GM19397 (cell line): ENCODE measurements at regions not wholly inside any gene's neighbourhood (a gene's known extent, or its start where the extent isn't known, plus 50 kb on each side); places are given as distances from the start of the nearest gene placed in this dataset.

Source experiments
- ATAC-seq: cut with Tn5 transposase; IDR thresholded peaks from one replicate; pipeline ENCODE4 v1.9.1; 2021; ENCODE audit warnings: mild to moderate bottlenecking, moderate library complexity; ENCODE audit not compliant: unreplicated experiment

GRCh38 chr16:62586128-62586862 lies 550.1 kb upstream of the CDH8 start:
- ATAC-seq: no peak

GRCh38 chr16:62585041-62585545 lies 548.9 kb upstream of the CDH8 start:
- ATAC-seq: no peak

GRCh38 chr16:62583414-62583813 lies 547.2 kb upstream of the CDH8 start:
- ATAC-seq: no peak

GRCh38 chr16:62573466-62573865 lies 537.2 kb upstream of the CDH8 start:
- ATAC-seq: no peak

DNA sequence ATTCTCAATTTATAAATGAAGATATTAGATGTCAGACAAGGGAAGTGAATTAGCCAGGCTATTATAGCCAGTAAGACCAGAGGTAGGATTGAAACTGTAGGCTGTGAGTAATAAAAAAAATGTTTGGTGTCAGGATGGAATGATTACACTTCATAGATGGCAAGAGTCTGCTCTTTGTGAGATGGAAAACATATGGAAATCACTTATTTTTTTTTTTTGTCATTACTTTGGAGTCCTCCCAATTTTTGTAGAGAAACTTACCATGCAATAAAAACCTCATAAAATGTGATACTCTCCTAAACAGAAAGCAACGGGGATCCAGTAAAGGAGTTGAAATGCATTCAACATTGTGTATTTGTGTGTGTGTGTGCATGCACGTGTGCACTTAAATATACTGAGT lies 532.7 kb upstream of the CDH8 start:
- ATAC-seq: no peak

DNA sequence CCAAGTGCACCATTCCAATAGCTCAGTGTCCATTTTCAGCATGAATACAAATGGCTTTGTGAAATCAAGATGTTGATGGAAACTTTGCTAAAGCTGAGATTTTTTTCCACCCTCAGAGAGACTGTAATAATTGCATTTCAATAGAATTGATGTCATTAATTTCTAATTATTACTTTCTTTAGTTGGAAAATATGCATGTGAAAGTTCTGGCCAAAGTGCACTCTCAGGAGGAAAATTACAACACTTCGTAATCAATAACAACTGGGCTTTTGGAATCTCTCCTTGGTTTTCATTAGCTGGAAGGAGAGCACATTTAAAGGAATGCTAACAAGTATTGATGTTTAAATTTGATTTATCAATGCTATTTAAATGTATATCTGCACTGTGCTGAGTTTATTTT lies 529.5 kb upstream of the CDH8 start:
- ATAC-seq: no peak

DNA sequence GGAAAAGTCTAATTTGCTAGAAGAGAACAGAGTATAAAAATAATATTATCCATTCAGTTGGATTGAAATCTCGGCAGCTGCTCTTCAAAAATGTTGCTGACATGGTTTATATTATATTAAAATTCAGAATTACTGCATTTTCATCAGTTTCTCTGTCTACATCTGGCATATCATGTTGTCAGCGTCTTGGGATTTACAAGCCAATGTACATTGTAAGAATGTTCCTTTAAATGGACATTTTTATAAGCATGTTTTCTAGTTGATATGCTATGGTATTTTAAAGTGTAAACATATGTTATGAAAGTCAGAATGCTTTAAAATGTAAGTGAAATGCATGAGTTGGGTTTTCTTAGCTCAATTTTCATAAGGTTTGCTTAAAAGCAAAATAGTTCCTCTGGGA lies 528.1 kb upstream of the CDH8 start:
- ATAC-seq: no peak

- no peak for ATAC-seq
Observed at GRCh38 chr16:62562121-62562520, 525.9 kb upstream of the CDH8 start.

GRCh38 chr16:62549875-62550274 lies 513.6 kb upstream of the CDH8 start:
- ATAC-seq: no peak

DNA sequence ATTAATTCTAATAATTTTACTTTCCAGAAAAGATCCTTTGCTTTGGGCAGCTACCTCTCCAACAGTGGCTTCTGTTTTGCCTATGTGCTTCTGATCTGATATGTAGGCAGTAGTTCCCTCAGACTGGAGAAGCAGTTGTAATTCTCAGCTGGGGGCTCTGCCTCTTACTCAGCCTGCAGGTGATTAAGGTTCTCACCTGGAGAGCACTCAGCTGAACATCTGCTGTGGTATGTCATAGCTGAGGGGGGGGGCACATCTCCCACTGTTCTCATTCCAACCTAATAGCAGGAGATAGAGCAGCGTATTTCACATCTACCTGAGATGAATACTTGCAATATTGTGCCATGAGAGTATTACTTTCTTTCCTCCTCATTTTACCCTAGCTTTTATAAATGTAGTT lies 511.9 kb upstream of the CDH8 start:
- no peak for ATAC-seq

DNA sequence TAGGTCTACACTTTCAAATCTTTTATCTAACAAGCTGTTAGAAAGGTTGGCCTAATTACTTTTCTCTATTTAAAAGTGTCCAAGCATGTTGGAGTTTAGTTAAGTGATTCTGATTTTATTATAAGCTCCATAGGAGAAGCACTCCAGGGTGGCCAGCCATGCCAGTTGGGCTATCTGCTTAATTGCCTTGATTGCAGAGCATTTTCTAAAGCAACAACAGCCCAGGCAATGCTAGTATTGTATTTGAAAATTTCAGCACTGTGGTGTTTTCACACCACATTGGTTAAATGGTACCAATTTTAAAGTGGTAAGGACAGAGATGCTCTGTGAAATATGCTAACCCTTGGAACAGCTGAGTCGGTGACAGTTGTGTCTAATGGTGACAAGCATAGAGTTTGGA lies 510.5 kb upstream of the CDH8 start:
- ATAC-seq: no peak

- ATAC-seq: no peak
Observed at GRCh38 chr16:62545039-62545438, 508.8 kb upstream of the CDH8 start.

DNA sequence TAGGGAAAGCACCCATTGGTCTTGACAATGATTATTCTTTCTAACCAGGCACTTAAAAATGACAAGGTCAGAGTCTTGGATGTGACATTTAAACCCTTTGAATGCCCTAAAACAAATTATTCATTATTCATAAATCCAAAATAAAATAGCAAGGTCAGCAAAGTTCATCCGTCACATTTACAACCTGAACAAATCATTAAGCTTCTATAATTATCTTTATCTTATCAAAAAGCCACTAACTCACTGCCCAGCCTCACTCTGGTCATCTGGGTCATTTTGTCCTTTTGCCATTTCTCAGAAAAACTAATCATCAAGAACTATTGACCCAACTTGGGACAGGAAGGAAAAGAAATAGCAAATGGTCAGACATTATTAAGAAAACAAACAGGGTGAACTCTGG lies 507.3 kb upstream of the CDH8 start:
- ATAC-seq: no peak

DNA sequence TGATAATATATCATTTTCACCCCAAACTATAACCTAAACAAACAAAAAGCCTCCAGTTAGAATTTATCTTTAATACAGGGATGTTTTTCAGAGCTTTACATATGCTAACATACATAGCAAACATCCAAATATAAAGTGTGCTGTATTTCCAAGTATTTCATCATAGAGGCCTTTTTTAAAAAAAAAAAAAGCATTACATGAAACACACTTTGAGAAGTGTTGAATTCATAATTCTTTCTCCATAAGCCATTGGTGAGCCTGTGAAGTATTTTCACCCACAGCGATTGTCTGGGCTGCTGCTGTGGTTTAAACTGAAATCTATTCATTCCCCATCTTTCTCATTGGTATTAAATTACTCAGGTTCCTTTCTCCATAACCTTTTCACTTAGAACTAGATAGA lies 503.4 kb upstream of the CDH8 start:
- ATAC-seq: no peak

GRCh38 chr16:62530426-62530825 lies 494.2 kb upstream of the CDH8 start:
- no peak for ATAC-seq

- ATAC-seq: no peak
Observed at GRCh38 chr16:62516001-62516400, 479.8 kb upstream of the CDH8 start.

DNA sequence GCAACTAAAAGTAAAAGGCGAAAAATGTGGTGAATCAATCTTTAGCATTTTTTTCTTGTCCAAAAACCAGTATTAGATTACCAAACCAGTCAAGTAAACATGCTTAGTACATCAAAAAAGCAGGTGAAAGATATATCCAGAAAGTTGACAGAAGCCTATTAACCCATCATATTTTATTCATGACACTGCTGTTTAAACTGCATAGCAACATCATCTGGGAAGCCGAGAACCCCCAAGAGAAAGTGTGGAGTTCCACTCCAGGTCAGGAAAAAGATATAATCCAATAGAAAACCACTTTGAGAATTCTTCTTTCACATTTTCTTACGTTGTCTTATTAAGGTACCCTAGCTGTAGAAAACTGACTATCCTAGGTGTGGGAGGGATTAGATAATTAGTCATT lies 466.8 kb upstream of the CDH8 start:
- no peak for ATAC-seq

- no peak for ATAC-seq
Observed at GRCh38 chr16:62478903-62479458, 442.7 kb upstream of the CDH8 start.

- ATAC-seq: no peak
Observed at GRCh38 chr16:62477796-62478195, 441.6 kb upstream of the CDH8 start.

GRCh38 chr16:62475573-62475972 lies 439.3 kb upstream of the CDH8 start:
- ATAC-seq: no peak

- no peak for ATAC-seq
Observed at GRCh38 chr16:62462971-62463370, 426.7 kb upstream of the CDH8 start.

DNA sequence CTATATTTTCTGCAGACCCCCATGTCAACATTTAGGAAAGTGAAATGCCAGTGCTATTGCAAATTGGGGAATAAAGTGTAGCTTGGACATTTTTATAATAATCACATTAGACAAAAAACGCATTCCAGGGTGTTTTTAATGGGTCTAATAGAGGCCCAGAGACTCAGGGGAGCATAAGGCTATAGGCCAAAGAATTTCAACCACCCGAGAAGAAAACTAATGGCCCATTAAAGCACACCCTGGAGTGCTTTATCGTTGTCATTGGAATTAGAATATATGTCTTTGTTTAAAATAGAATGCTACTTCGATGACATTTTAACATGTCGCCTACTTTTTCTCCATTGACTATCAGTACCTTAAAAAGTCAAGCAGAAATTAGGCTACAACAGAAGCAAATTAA lies 414.1 kb upstream of the CDH8 start:
- ATAC-seq: no peak

DNA sequence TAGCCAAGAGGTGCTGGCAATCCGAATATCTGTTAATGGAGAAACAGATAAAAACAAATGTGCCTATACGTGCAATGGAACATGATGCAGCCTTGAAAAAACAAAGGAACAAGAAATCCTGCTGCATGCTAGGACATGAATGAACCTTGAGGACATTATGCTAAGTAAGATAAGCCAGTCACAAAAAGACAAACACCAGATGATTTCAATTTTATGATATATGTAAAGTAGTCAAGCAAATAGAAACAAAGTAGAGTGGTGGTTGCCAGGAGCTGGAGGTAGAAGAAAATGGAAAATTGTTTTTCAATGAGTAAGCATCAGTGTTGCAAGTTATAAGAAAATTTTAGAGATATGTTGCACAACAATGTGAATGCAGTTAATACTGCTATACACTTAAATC lies 409.7 kb upstream of the CDH8 start:
- no peak for ATAC-seq
